GM18519 (cell line): ENCODE measurements at regions not wholly inside any gene's neighbourhood (a gene's known extent, or its start where the extent isn't known, plus 50 kb on each side); places are given as distances from the start of the nearest gene placed in this dataset.

ENCODE experiments used
- ATAC-seq: cut with Tn5 transposase; IDR thresholded peaks from one replicate; pipeline ENCODE4 v1.9.1; 2021; ENCODE audit warnings: mild to moderate bottlenecking, moderate library complexity; ENCODE audit not compliant: unreplicated experiment, low FRiP score

GRCh38 chr20:6831461-6831860, 64.0 kb downstream of the BMP2 start:
- no peak for ATAC-seq

DNA sequence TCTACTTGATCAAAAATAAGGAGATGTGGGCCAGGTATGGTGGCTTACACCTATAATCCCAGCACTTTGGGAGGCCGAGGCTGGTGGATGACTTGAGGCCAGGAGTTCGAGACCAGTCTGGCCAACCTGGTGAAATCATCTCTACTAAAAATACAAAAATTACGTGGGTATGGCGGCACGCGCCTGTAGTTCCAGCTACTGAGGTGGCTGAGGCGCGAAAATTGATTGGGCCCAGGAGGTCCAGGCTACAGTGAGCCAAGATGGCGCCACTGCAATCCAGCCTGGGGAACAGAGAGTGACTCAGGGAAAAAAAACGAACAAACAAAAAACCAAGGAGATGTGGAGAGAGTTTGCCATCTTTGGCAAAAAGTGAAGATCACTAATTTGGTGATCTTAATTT, 65.3 kb downstream of the BMP2 start:
- ATAC-seq: no peak

DNA sequence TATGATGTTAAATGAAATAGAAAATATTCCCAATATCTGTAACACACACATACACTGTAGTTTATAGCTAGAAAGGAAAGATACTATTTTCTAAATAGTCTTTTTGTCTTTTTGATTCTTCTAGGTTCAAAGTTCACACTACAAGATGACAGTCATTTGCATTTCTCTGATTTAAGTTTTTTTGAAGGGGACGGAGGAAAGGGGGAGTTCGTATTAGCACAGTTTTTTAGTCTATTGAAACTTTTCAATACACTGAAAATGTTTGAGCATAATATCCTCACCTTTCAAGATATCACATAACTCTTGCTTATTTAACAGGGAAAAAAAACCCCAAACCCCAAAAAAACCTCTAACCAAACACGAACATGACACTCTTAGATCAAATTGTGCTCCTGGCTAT, 68.1 kb downstream of the BMP2 start:
- no peak for ATAC-seq

GRCh38 chr20:6836821-6837374, 69.4 kb downstream of the BMP2 start:
- no peak for ATAC-seq

- no peak for ATAC-seq
Observed at GRCh38 chr20:6837730-6838129, 70.2 kb downstream of the BMP2 start.

- no peak for ATAC-seq
Observed at GRCh38 chr20:6838181-6838826, 70.8 kb downstream of the BMP2 start.

GRCh38 chr20:6841128-6841527, 73.6 kb downstream of the BMP2 start:
- ATAC-seq: no peak

DNA sequence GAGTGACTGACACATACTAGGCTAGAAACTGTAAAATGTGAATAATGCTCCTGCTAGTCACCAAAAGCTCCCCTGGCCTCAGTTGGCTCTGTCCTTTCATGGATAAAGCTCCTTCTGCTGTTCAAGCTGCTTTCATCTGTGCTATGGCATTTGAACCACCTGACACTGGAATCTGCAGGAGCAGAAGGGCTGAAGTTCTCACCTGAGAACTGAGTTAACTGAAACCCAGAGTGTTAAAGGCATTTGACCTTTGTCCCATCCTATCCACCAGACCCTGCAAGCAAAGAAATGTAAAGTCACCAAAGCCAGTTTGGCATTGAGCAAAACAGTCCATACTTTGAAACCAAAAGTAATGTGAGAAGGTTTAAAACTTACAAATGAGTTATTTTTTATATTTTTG, 77.7 kb downstream of the BMP2 start:
- no peak for ATAC-seq

GRCh38 chr20:6848041-6848440, 80.6 kb downstream of the BMP2 start:
- ATAC-seq: no peak

DNA sequence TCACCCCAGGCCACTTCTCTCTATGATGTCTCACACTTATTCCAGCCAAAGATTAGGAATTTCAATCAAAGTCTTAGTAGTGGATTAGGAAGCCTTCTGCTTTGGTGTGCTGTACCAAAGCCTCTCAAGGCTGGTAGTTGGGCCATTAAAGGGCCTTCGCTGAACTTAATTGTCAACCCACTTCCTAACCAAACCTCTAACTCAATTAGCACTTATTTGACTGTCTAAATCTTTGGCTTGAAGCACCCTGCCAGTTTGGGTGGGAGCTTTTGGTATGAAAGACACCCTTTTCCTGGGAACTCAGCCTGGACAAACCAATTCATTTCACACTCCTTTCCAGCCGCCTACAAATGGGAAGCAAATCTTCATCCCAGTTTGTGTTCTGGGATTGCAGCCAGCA, 81.5 kb downstream of the BMP2 start:
- ATAC-seq: no peak

- no peak for ATAC-seq
Observed at GRCh38 chr20:6851136-6851535, 83.7 kb downstream of the BMP2 start.

DNA sequence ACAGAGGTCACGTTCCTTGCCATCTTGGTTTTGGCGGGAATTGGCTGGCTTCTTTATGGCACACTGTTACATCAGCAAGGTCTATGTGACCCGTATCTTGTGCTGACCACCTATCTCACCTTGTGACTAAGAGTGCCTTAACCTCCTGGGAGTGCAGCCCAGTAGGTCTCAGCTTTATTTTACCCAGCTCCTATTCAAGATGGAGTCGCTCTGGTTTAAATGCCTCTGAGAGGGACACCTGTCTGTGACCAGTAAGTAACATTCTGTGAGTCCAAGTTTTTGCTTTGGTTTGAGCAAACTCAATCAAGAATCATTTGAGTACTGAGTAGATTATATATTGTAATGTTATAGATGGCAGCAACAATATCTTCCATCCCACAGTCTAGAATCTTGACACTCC, 85.0 kb downstream of the BMP2 start:
- no peak for ATAC-seq

DNA sequence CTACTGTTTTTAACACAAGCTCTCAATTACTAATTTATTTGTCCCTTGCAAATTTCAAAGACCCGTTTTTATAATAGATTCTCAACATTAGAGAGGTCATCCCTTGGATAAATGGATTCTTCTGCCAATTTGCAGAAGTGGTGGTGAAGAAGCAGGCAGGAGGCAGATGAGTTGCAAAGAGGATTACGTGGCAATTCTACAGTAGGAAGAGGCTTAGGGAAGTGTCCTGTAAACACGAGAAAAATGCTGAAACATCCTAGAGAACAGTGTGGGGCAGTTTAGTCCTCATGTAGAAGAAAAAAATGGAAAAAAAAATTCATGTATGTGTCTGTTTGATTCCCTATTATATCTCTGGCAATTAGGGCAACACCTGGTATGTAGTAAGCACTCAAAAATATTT, 87.6 kb downstream of the BMP2 start:
- ATAC-seq: no peak

DNA sequence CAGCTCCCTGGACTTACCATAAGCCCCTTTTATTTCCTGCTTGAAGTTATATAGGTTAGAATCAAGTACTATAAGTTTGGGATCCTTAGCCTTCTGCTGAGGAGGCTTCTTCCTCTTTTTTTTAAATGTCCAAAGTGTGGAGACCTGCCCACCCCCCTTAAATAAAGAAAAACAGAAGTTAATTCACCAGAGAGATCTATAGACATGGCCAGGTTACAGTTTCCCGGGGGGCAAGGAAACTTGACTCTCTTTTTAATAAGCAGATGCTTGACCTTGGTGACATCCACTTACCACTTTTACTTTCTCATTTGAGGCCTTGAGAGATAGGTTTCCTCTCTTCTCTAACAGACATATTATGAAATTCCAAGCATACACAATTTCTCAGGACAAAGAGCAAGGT, 88.3 kb downstream of the BMP2 start:
- ATAC-seq: no peak

DNA sequence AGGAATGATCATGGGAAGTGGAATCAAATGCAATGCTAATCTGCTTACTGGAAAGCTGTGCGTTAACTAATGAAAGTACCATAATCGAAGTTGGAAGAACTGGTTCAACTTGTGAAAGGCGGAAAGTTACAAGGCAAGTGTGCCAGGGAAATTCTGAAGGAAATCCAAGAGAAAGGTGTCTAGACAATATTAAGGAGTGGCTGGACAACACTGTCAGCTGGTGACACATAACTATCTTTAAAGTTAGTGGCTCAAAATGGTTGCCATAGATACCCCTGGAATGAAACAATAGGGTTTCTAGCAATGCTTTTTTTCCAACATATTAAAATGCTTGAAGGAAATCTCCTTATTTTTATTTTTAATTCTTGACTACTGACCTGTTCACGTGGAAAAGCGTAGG, 90.4 kb downstream of the BMP2 start:
- ATAC-seq: no peak

GRCh38 chr20:6863355-6863754, 95.9 kb downstream of the BMP2 start:
- no peak for ATAC-seq

DNA sequence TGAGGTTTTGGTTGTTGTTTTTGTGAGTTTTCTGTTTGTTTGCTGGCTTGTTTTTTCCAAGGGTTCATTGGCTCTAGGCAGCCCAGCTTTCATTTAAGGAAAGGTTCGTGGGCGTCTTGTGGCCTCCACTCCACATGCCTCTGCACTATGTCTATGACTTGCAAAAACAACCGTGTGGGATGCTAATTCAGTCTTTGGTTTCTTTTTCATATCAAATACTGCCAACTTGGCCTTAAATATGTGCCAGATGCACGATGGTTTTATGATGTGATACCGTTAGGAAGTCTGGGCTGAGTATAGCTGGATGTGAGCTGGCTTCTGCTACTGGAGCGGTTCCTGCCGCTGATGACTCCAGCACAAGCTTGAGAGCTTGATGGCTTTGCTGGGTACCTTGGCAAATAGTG, 96.3 kb downstream of the BMP2 start:
- no peak for ATAC-seq

DNA sequence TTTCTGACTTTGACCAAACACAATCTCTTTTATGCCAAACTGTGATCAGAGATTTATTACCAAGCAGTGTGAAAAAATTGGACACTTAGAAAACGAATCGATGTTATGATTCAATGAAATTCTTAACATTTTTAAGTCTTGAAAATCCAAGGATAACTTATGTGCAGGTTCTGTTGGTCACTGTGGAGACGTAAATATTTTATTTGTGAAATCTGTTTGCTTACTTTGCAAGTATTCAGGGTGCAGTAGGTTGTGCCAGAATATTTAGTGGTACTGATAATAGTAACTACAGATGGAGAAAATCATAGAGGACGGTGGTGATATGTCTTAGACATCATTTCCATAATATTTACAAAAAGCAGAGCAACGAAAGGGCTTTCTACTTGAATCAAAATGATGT, 97.3 kb downstream of the BMP2 start:
- no peak for ATAC-seq

DNA sequence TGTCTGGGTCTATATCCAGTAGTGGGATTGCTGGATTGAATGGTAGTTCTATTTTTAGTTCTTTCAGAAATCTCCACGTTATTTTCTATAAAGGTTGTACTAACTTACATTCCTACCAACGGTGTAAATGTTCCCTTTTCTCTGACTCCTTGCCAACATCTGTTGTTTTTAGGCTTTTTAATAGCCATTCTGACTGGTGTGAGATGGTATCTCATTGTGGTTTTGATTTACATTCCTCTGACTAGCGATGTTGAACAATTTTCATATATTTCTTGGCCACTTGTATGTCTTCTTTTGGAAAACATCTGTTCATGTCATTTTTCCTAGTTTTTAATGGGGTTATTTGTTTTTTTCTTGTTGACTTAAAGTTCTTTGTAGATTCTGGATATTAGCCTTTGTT, 99.3 kb downstream of the BMP2 start:
- ATAC-seq: no peak

DNA sequence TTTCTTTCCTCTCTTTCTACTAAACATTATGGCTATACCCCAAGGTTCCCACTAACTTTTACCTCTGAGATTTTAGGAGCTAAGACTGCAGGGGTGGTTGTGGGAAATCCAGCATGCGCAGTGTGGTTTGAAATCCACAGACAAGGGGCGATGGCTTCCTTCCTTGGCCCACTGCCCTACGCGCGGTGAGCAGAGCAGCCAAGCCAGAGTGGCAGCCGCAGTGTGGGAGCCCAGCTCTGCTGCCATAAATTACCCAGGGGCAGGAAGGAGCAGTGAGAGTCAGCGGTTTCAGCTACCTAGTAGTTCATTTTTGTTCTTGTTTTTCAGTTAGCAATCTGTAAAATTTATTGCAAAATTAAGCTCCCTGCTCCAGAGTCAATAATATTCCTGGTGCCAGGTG, 101.4 kb downstream of the BMP2 start:
- no peak for ATAC-seq

- no peak for ATAC-seq
Observed at GRCh38 chr20:6870559-6870958, 103.1 kb downstream of the BMP2 start.

- ATAC-seq: no peak
Observed at GRCh38 chr20:6877633-6878032, 110.1 kb downstream of the BMP2 start.
